ENCODE measurements at regions not wholly inside any gene's neighbourhood (a gene's known extent, or its start where the extent isn't known, plus 50 kb on each side); places are given as distances from the start of the nearest gene placed in this dataset.
"Not testable (repeated sequence)": the region's sequence is repeated elsewhere in the genome, so short reads cannot be mapped to it uniquely, and the experiment has no call there.

DNA sequence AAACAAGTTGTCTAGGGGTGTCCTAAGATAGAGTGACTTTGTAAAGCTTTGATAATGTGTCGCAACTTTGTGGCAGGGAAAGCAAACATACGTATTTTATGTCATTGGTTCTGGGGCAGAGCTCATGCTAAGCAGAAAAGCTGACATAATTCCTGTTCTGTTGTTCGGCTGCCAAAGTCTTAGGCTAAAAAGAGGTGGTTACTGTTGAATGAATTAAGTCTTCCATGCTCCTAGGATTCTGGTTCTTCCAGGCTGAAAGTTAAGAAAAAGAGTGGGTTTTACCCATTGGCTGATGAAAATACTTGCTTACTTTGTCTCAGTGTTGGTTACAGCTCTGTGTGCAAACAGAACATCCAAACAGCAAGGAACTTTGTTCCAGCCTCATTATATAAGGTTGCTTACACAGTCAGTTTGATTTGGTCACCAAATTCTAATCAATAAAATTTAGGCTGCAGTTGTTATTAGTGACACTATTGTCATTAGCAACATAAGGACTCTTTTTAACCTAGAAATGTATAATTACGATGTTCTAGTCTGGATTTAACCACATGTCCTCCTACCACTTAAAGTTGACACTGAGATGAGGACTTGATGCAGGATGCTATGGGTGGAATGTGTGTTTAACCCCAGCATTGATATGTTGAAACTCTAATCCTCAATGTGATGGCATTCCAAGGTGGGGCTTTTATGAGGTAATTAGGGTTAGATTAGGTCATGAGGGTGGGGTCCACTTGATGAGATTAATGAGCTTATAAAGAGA, 114.0 kb upstream of the GOT2 start:
- Histone ChIP-seq H3K9me3 (no peaks in the 10 kb centered on the region), H3K4me3 (no peak overlapping the region), H3K4me2 (peak overlapping the region; percentile 15; the same call in 2 of the 3 replicates), H3K27ac (no peak overlapping the region), H3K4me1 (peaks cover 9% of the 10 kb centered on the region; the same call in 2 of the 3 replicates)
- TF ChIP-seq ATOH8 (CRISPR knock-in tag; IDR thresholded peaks at IDR 0.05; ENCODE audit: low read depth), result no peak
- no peak for TF ChIP-seq ESRRA (IDR thresholded peaks at IDR 0.05; ENCODE audit: borderline replicate concordance, low read length)
- no peak for TF ChIP-seq EP300 (IDR thresholded peaks at IDR 0.05)
- TF ChIP-seq SREBF2 (IDR thresholded peaks at IDR 0.05), result no peak
- TF ChIP-seq, protein P1, sequence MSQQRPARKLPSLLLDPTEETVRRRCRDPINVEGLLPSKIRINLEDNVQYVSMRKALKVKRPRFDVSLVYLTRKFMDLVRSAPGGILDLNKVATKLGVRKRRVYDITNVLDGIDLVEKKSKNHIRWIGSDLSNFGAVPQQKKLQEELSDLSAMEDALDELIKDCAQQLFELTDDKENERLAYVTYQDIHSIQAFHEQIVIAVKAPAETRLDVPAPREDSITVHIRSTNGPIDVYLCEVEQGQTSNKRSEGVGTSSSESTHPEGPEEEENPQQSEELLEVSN (IDR thresholded peaks at IDR 0.05; ENCODE audit: borderline replicate concordance, low read depth), result no peak
- no peak for TF ChIP-seq JUNB (IDR thresholded peaks at IDR 0.05)
- TF ChIP-seq, protein P2, sequence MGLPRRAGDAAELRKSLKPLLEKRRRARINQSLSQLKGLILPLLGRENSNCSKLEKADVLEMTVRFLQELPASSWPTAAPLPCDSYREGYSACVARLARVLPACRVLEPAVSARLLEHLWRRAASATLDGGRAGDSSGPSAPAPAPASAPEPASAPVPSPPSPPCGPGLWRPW (IDR thresholded peaks at IDR 0.05), result no peak
- no peak for ATAC-seq
- WGBS (ENCODE audit: missing lambda C conversion rate), result 58% methylated on average over 4 of the region's 4 CpGs
- POLR2A ChIA-PET, result no interaction called here
- DNase-seq (ENCODE audit: low read depth in 1 of 2, low spot score in 1 of 2), result peak in 1 of 2 experiments; percentile 27
- CTCF ChIA-PET, result interaction anchor here (1.6 kb wide), 1 partner anchor 33 kb away, joined by 4 read pairs; no protein-coding TSS in a partner anchor
- FAIRE-seq, result no peak

GRCh38 chr16:58846226-58846625, 112.1 kb upstream of the GOT2 start:
- H3K4me1 ChIP-seq; DNase-seq (ENCODE audit: low read depth in 1 of 2, low spot score in 1 of 2); CTCF ChIA-PET; ATAC-seq; H3K4me3 ChIP-seq; H3K27ac ChIP-seq; H3K9me3 ChIP-seq; H3K4me2 ChIP-seq; FAIRE-seq; POLR2A ChIA-PET: not testable (repeated sequence)
- 83% methylated on average over 2 of the region's 29 CpGs for WGBS (ENCODE audit: missing lambda C conversion rate)

GRCh38 chr16:58843675-58844074, 109.6 kb upstream of the GOT2 start:
- 7% methylated on average over 2 of the region's 2 CpGs for WGBS (ENCODE audit: missing lambda C conversion rate)
- DNase-seq (ENCODE audit: low read depth in 1 of 2, low spot score in 1 of 2) (peak in 1 of 2 experiments; percentile 60), ATAC-seq (peak; percentile 47 to 67; a peak in 5 of 6 replicates), FAIRE-seq (no peak)
- no peak overlapping the region for H3K27ac ChIP-seq
- ChIA-PET CTCF (interaction anchor here (0.6 to 2.0 kb wide), 23 partner anchors 9 to 1458 kb away, joined by 3 to 18 read pairs (median 3); no protein-coding TSS in a partner anchor), POLR2A (no interaction called here)
- no peaks in the 10 kb centered on the region for H3K9me3 ChIP-seq
- peaks cover 9% of the 10 kb centered on the region; the same call in 2 of the 3 replicates for H3K4me1 ChIP-seq
- H3K4me2 ChIP-seq, result no peak overlapping the region
- no peak overlapping the region for H3K4me3 ChIP-seq
- TF ChIP-seq RAD21 (conservative IDR thresholded peaks at IDR 0.05 in 1 of 2, IDR thresholded peaks at IDR 0.05 in 1 of 2), result peak; percentile 74 to 83
- TF ChIP-seq, protein P3, sequence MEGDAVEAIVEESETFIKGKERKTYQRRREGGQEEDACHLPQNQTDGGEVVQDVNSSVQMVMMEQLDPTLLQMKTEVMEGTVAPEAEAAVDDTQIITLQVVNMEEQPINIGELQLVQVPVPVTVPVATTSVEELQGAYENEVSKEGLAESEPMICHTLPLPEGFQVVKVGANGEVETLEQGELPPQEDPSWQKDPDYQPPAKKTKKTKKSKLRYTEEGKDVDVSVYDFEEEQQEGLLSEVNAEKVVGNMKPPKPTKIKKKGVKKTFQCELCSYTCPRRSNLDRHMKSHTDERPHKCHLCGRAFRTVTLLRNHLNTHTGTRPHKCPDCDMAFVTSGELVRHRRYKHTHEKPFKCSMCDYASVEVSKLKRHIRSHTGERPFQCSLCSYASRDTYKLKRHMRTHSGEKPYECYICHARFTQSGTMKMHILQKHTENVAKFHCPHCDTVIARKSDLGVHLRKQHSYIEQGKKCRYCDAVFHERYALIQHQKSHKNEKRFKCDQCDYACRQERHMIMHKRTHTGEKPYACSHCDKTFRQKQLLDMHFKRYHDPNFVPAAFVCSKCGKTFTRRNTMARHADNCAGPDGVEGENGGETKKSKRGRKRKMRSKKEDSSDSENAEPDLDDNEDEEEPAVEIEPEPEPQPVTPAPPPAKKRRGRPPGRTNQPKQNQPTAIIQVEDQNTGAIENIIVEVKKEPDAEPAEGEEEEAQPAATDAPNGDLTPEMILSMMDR (IDR thresholded peaks at IDR 0.05), result peak; percentile 66
- TF ChIP-seq EHF (CRISPR knock-in tag; IDR thresholded peaks at IDR 0.05), result no peak
- TF ChIP-seq TFCP2L1 (CRISPR knock-in tag; IDR thresholded peaks at IDR 0.05), result no peak
- TF ChIP-seq SMC3 (IDR thresholded peaks at IDR 0.05), result peak; percentile 75

- no peak overlapping the region for H3K27ac ChIP-seq
- ChIA-PET POLR2A (no interaction called here), CTCF (interaction anchor here (1.2 to 2.0 kb wide), 6 partner anchors 11 to 405 kb away, joined by 3 to 18 read pairs (median 4); no protein-coding TSS in a partner anchor)
- ATAC-seq (no peak), DNase-seq (ENCODE audit: low read depth in 1 of 2, low spot score in 1 of 2) (no peak), FAIRE-seq (no peak)
- no peaks in the 10 kb centered on the region for H3K9me3 ChIP-seq
- no peak for TF ChIP-seq JUN (IDR thresholded peaks at IDR 0.05)
- no peak for TF ChIP-seq HMGXB4 (CRISPR knock-in tag; IDR thresholded peaks at IDR 0.05; ENCODE audit: borderline replicate concordance)
- TF ChIP-seq EP300 (IDR thresholded peaks at IDR 0.05), result no peak
- no peak for TF ChIP-seq GATA3 (IDR thresholded peaks at IDR 0.05; ENCODE audit: borderline replicate concordance)
- TF ChIP-seq, protein P4, sequence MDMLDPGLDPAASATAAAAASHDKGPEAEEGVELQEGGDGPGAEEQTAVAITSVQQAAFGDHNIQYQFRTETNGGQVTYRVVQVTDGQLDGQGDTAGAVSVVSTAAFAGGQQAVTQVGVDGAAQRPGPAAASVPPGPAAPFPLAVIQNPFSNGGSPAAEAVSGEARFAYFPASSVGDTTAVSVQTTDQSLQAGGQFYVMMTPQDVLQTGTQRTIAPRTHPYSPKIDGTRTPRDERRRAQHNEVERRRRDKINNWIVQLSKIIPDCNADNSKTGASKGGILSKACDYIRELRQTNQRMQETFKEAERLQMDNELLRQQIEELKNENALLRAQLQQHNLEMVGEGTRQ (IDR thresholded peaks at IDR 0.05), result no peak
- no peak for TF ChIP-seq MYC (IDR thresholded peaks at IDR 0.05; ENCODE audit: borderline replicate concordance, low read length)
- TF ChIP-seq, protein P1 (IDR thresholded peaks at IDR 0.05; ENCODE audit: borderline replicate concordance, low read depth), result no peak
- no peak for TF ChIP-seq SREBF2 (IDR thresholded peaks at IDR 0.05)
- no peak for TF ChIP-seq HOXB13 (CRISPR knock-in tag; IDR thresholded peaks at IDR 0.05; ENCODE audit: low read depth)
- no peak for TF ChIP-seq NPAS2 (CRISPR knock-in tag; IDR thresholded peaks at IDR 0.05; ENCODE audit: borderline replicate concordance)
- H3K4me3 ChIP-seq, result no peak overlapping the region
- no peak overlapping the region for H3K4me2 ChIP-seq
- peaks cover 2% of the 10 kb centered on the region; the same call in 2 of the 3 replicates for H3K4me1 ChIP-seq
These were observed 108.6 kb upstream of the GOT2 start for GRCh38 chr16:58842746-58843145.
